ENCODE measurements at regions not wholly inside any gene's neighbourhood (a gene's known extent, or its start where the extent isn't known, plus 50 kb on each side); places are given as distances from the start of the nearest gene placed in this dataset.

GRCh38 chr2:145691659-145692058 is 1171.7 kb upstream of the ZEB2 start:
- ATAC-seq (ENCODE audit: low read depth) (peak; percentile 19), DNase-seq (no peak)
- H3K4me1 Mint-ChIP-seq, result peaks cover 64% of the 10 kb centered on the region
- no peak overlapping the region for H3K4me3 Mint-ChIP-seq
- H3K9me3 Mint-ChIP-seq, result no peaks in the 10 kb centered on the region
- no peaks in the 10 kb centered on the region for H3K27me3 Mint-ChIP-seq
- H3K27ac Mint-ChIP-seq, result peak overlapping the region; percentile 53
- POLR2A ChIA-PET, result interaction anchor here (0.6 to 3.1 kb wide), 4 partner anchors 59 to 1228 kb away, joined by 3 to 29 read pairs (median 4); no protein-coding TSS in a partner anchor
- intact Hi-C loops (cut with micrococcal nuclease), result loop anchor here (2.0 to 5.0 kb wide), 3 partner anchors 47 to 1175 kb away; no protein-coding TSS in a partner anchor
- H3K36me3 Mint-ChIP-seq (ENCODE audit: low read depth), result no peaks in the 10 kb centered on the region
- TF ChIP-seq CTCF (IDR thresholded peaks at IDR 0.05), result no peak
- CTCF ChIA-PET, result interaction anchor here (2.3 kb wide), 1 partner anchor 59 kb away, joined by 8 read pairs; no protein-coding TSS in a partner anchor

DNA sequence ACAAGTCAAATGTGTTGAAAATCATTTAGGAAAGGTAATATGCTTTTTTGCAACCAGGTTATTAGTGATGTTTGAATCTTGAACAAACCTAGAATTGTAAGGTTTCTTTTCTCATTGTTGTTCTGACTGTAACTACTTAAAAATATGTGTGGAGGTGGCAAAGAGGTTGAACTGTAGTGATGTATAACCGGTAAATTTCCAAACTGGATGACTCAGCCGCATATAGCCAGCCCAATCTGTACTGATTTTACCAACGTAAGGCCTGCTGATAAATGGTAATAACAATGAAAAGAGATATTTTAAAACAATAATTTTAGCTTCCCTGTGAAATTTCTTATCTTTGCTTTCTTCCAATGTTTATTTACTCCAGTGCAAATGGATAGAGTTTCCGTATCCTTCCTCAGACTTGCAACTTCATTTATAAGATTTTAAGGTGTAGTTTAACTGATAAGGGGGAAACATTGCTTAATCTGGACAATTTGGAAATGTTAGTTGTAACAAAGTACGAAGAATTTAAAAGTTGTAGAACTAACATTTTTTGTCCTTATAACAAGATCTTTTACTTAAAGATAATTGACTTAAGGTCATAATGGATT is 1170.4 kb upstream of the ZEB2 start:
- ChIA-PET POLR2A (interaction anchor here (1.4 to 3.1 kb wide), 2 partner anchors 60 to 1172 kb away, joined by 3 to 29 read pairs; no protein-coding TSS in a partner anchor), CTCF (no interaction called here)
- Mint-ChIP-seq H3K9me3 (no peaks in the 10 kb centered on the region), H3K4me3 (no peak overlapping the region), H3K27ac (peak overlapping the region; percentile 56), H3K27me3 (no peaks in the 10 kb centered on the region), H3K4me1 (peaks cover 56% of the 10 kb centered on the region), H3K36me3 (ENCODE audit: low read depth) (no peaks in the 10 kb centered on the region)
- intact Hi-C loops (cut with micrococcal nuclease), result loop anchor here (5.0 kb wide), 1 partner anchor 278 kb away; no protein-coding TSS in a partner anchor
- DNase-seq (no peak), ATAC-seq (ENCODE audit: low read depth) (no peak)
- no peak for TF ChIP-seq CTCF (IDR thresholded peaks at IDR 0.05)

DNA sequence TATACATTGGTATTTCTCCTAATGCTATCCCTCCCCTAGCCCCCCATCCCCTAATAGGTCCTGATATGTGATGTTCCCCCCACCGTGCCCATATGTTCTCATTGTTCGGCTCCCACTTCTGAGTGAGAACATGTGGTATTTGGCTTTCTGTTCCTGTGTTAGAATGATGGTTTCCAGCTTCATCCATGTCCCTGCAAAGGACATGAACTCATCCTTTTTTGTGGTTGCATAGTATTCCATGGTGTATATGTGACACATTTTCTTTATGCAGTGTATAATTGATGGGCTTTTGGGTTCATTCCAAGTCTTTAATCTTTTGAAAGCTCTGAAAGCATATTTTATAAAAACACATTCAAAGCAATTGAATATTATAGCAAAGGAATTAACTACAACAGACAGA is 1169.4 kb upstream of the ZEB2 start:
- Mint-ChIP-seq H3K9me3 (no peaks in the 10 kb centered on the region), H3K4me3 (no peak overlapping the region), H3K27ac (peak overlapping the region; percentile 61), H3K36me3 (ENCODE audit: low read depth) (no peaks in the 10 kb centered on the region), H3K4me1 (peaks cover 51% of the 10 kb centered on the region), H3K27me3 (no peaks in the 10 kb centered on the region)
- no peak for TF ChIP-seq CTCF (IDR thresholded peaks at IDR 0.05)
- POLR2A ChIA-PET, result no interaction called here
- CTCF ChIA-PET, result no interaction called here
- DNase-seq, result no peak
- no peak for ATAC-seq (ENCODE audit: low read depth)
- intact Hi-C loops (cut with micrococcal nuclease), result no loop called here

- Mint-ChIP-seq H3K27ac (peak overlapping the region; percentile 85), H3K27me3 (no peaks in the 10 kb centered on the region), H3K4me1 (peaks cover 46% of the 10 kb centered on the region), H3K36me3 (ENCODE audit: low read depth) (no peaks in the 10 kb centered on the region), H3K9me3 (no peaks in the 10 kb centered on the region), H3K4me3 (peak overlapping the region; percentile 46)
- ATAC-seq (ENCODE audit: low read depth), result peak; percentile 18
- no peak for TF ChIP-seq CTCF (IDR thresholded peaks at IDR 0.05)
- CTCF ChIA-PET, result no interaction called here
- POLR2A ChIA-PET, result interaction anchor here (1.3 to 1.4 kb wide), 2 partner anchors 55 to 63 kb away, joined by 3 to 5 read pairs; no protein-coding TSS in a partner anchor
- no peak for DNase-seq
- intact Hi-C loops (cut with micrococcal nuclease), result loop anchor here (1.0 kb wide), 1 partner anchor 55 kb away; no protein-coding TSS in a partner anchor
Measured at GRCh38 chr2:145688156-145688555, 1168.2 kb upstream of the ZEB2 start.

GRCh38 chr2:145687442-145688134 is 1167.7 kb upstream of the ZEB2 start:
- no peaks in the 10 kb centered on the region for H3K36me3 Mint-ChIP-seq (ENCODE audit: low read depth)
- H3K27me3 Mint-ChIP-seq, result no peaks in the 10 kb centered on the region
- H3K9me3 Mint-ChIP-seq, result no peaks in the 10 kb centered on the region
- ChIA-PET POLR2A (interaction anchor here (1.3 to 1.4 kb wide), 2 partner anchors 55 to 63 kb away, joined by 3 to 5 read pairs; no protein-coding TSS in a partner anchor), CTCF (no interaction called here)
- TF ChIP-seq CTCF (IDR thresholded peaks at IDR 0.05), result no peak
- peaks cover 46% of the 10 kb centered on the region for H3K4me1 Mint-ChIP-seq
- intact Hi-C loops (cut with micrococcal nuclease), result loop anchor here (1.0 kb wide), 1 partner anchor 56 kb away; no protein-coding TSS in a partner anchor
- peak overlapping the region; percentile 85 for H3K27ac Mint-ChIP-seq
- DNase-seq, result no peak
- peak; percentile 56 for ATAC-seq (ENCODE audit: low read depth)
- peak overlapping the region; percentile 46 for H3K4me3 Mint-ChIP-seq
